Thoracic aorta (tissue), 2 donors: ENCODE measurements at regions not wholly inside any gene's neighbourhood (a gene's known extent, or its start where the extent isn't known, plus 50 kb on each side); places are given as distances from the start of the nearest gene placed in this dataset.

ENCODE experiments used
- ATAC-seq: fragments of 150-250 bp; one replicate; pipeline ENCODE4 v1.8.0; 2017; ENCODE audit warnings: low read depth; ENCODE audit not compliant: insufficient number of reproducible peaks, low FRiP score
- DNase-seq: peaks from one replicate; pipeline ENCODE4 v3.0.0-alpha.2; 2020; ENCODE audit warnings: low spot score
- H3K27ac ChIP-seq, 2 donors: fragments of 200-600 bp; sonication (generic); 1 replicate in 1 of 2; 2 replicates in 1 of 2; pipeline ENCODE4 v1.5.1; 2016; ENCODE audit warnings: mild to moderate bottlenecking in 2 of 2, moderate library complexity in 2 of 2
- H3K27me3 ChIP-seq: fragments of 200-600 bp; sonication (generic); replicated peaks from 2 replicates; pipeline ENCODE4 v1.6.0; 2016; ENCODE audit warnings: mild to moderate bottlenecking; ENCODE audit not compliant: insufficient read depth
- H3K36me3 ChIP-seq: fragments of 200-600 bp; sonication (generic); one replicate; pipeline ENCODE4 v1.5.1; 2016
- H3K4me1 ChIP-seq, 2 donors: fragments of 200-600 bp; sonication (generic); 1 replicate in 1 of 2; 2 replicates in 1 of 2; pipeline versions ENCODE4 v1.5.1 to v1.6.0; 2016; ENCODE audit warnings: low read depth in 2 of 2, mild to moderate bottlenecking in 1 of 2; ENCODE audit not compliant: control insufficient read depth in 1 of 2
- H3K4me3 ChIP-seq: fragments of 200-600 bp; sonication (generic); 2 replicates; pipeline ENCODE4 v1.5.1; 2016; ENCODE audit warnings: mild to moderate bottlenecking
- H3K9me3 ChIP-seq: fragments of 200-600 bp; sonication (generic); 2 replicates; pipeline ENCODE4 v1.5.1; 2016
- TF ChIP-seq, protein P1 (sequence below): fragments of 200-600 bp; sonication (generic); IDR thresholded peaks from one replicate; pipeline ENCODE4 v1.5.1; 2019; ENCODE audit warnings: antibody characterized with exemption

GRCh38 chr5:88602584-88602983 lies 280.4 kb downstream of the MEF2C start:
- DNase-seq: no peak
- Histone ChIP-seq H3K27me3 (no peaks in the 10 kb centered on the region), H3K36me3 (no peaks in the 10 kb centered on the region), H3K4me3 (no peak overlapping the region), H3K9me3 (no peaks in the 10 kb centered on the region), H3K27ac (no peak overlapping the region), H3K4me1 (no peaks in the 10 kb centered on the region)
- no peak for ATAC-seq
- TF ChIP-seq, protein P1, sequence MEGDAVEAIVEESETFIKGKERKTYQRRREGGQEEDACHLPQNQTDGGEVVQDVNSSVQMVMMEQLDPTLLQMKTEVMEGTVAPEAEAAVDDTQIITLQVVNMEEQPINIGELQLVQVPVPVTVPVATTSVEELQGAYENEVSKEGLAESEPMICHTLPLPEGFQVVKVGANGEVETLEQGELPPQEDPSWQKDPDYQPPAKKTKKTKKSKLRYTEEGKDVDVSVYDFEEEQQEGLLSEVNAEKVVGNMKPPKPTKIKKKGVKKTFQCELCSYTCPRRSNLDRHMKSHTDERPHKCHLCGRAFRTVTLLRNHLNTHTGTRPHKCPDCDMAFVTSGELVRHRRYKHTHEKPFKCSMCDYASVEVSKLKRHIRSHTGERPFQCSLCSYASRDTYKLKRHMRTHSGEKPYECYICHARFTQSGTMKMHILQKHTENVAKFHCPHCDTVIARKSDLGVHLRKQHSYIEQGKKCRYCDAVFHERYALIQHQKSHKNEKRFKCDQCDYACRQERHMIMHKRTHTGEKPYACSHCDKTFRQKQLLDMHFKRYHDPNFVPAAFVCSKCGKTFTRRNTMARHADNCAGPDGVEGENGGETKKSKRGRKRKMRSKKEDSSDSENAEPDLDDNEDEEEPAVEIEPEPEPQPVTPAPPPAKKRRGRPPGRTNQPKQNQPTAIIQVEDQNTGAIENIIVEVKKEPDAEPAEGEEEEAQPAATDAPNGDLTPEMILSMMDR: no peak

- H3K4me3 ChIP-seq: no peak overlapping the region
- no peak for ATAC-seq
- DNase-seq: no peak
- H3K36me3 ChIP-seq: no peaks in the 10 kb centered on the region
- H3K4me1 ChIP-seq: no peaks in the 10 kb centered on the region
- no peaks in the 10 kb centered on the region for H3K9me3 ChIP-seq
- TF ChIP-seq, protein P1: no peak
- no peak overlapping the region for H3K27ac ChIP-seq
- H3K27me3 ChIP-seq: no peaks in the 10 kb centered on the region
Measured at GRCh38 chr5:88594441-88594840, 288.5 kb downstream of the MEF2C start.

GRCh38 chr5:88588609-88589008 lies 294.4 kb downstream of the MEF2C start:
- TF ChIP-seq, protein P1: no peak
- no peaks in the 10 kb centered on the region for H3K4me1 ChIP-seq
- no peak overlapping the region for H3K27ac ChIP-seq
- ATAC-seq: no peak
- no peaks in the 10 kb centered on the region for H3K27me3 ChIP-seq
- peaks cover 6% of the 10 kb centered on the region for H3K9me3 ChIP-seq
- no peaks in the 10 kb centered on the region for H3K36me3 ChIP-seq
- no peak overlapping the region for H3K4me3 ChIP-seq
- no peak for DNase-seq

DNA sequence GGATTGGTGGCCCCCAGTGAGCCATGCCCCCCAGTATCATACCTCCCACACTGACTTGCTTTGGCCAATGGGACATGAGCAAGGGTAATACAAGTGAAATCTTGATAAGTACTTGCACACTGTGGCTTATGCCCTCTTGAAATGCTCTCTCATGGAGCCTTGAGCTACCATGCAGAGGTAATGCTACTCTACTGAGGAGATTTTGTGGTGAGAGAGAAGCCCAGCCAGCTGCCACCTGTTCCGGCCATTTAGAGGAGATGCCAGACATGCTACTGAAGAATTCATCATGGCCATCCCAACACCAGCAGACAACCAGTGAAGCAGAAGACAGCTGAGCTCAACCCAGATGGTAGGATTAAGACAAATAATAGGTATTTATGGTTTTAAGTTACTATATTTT lies 299.5 kb downstream of the MEF2C start:
- TF ChIP-seq, protein P1: no peak
- Histone ChIP-seq H3K9me3 (no peaks in the 10 kb centered on the region), H3K27ac (no peak overlapping the region)

GRCh38 chr5:88558366-88558765 lies 289.7 kb upstream of the TMEM161B start:
- Histone ChIP-seq H3K4me1 (no peaks in the 10 kb centered on the region), H3K4me3 (no peak overlapping the region), H3K36me3 (no peaks in the 10 kb centered on the region), H3K9me3 (no peaks in the 10 kb centered on the region), H3K27ac (no peak overlapping the region), H3K27me3 (no peaks in the 10 kb centered on the region)
- ATAC-seq (no peak), DNase-seq (no peak)
- TF ChIP-seq, protein P1: no peak

More for the DNA sequence above, 299.5 kb downstream of the MEF2C start:
- ATAC-seq (no peak), DNase-seq (no peak)
- no peak overlapping the region for H3K4me3 ChIP-seq
- no peaks in the 10 kb centered on the region for H3K4me1 ChIP-seq
- no peaks in the 10 kb centered on the region for H3K36me3 ChIP-seq
- no peaks in the 10 kb centered on the region for H3K27me3 ChIP-seq
